ENCODE measurements at regions not wholly inside any gene's neighbourhood (a gene's known extent, or its start where the extent isn't known, plus 50 kb on each side); places are given as distances from the start of the nearest gene placed in this dataset.

DNA sequence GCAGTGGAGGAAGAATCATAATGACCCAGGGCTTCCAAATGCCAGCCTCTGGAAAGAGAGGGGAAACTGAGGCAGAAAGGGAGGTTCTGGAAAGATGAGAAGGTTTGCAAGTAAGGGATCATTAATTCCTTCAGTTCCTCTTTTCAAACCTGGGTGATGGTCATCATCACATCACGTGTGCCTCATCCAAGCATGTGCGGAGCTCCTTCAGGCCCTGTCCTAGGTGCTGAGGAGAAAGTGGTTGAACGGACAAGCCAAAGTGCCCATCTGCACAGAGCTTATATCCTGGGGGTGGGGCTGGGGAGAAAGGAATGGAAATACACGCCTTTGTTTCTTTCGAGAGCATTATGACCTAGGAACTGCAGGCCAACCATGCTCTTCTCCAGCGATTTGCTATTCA is 60.2 kb upstream of the AFF3 start:
- Mint-ChIP-seq H3K27me3 (ENCODE audit: low read depth) (no peaks in the 10 kb centered on the region), H3K9me3 (peaks cover 1% of the 10 kb centered on the region), H3K4me1 (ENCODE audit: low read depth) (no peaks in the 10 kb centered on the region), H3K4me3 (no peak overlapping the region), H3K27ac (no peak overlapping the region), H3K36me3 (ENCODE audit: low read depth) (no peaks in the 10 kb centered on the region)
- intact Hi-C loops (cut with micrococcal nuclease), result no loop called here
- CTCF ChIA-PET, result no interaction called here
- DNase-seq, result no peak

DNA sequence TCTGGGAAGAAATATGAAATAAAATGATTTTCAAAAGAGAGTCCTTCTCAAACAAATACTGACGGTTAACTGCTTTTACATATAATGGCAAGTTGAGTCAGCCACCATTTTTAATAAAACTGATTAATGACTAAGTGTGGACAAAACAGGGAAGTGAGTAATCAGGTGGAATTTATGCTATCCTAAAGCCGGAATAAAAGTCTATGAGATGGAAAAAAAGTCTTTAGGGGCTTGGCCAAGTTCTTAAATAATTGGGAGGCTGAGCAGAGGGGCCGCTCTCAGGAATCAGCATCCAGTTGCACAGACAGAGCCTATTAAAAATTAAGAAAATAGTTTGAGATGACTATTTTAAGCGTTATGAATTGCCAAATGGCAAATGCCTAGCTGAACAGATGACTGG is 58.6 kb upstream of the AFF3 start:
- DNase-seq, result no peak
- Mint-ChIP-seq H3K4me1 (ENCODE audit: low read depth) (no peaks in the 10 kb centered on the region), H3K27ac (no peak overlapping the region), H3K9me3 (peaks cover 1% of the 10 kb centered on the region), H3K27me3 (ENCODE audit: low read depth) (no peaks in the 10 kb centered on the region), H3K4me3 (no peak overlapping the region), H3K36me3 (ENCODE audit: low read depth) (no peaks in the 10 kb centered on the region)
- intact Hi-C loops (cut with micrococcal nuclease), result no loop called here
- CTCF ChIA-PET, result no interaction called here

DNA sequence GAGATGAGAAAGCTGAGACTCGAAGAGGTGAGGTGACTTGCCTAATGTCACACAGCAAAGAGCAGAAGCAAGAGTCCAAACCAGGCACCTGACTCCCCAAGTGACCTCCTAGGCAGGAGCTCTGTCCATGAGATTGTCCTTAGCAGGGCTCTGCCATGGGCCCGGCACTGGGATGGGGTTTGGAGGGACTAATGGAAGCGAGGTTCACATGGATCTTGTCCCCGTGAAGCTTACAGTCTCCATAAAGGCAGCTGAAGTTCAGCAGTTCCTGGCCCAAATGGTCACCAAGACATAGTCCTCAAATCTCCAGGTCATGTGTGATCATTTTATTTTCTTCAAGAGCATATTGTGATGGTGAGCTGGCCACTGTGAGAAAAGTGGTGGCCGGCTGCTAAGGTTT is 57.0 kb upstream of the AFF3 start:
- Mint-ChIP-seq H3K9me3 (peaks cover 1% of the 10 kb centered on the region), H3K4me1 (ENCODE audit: low read depth) (no peaks in the 10 kb centered on the region), H3K4me3 (no peak overlapping the region), H3K27me3 (ENCODE audit: low read depth) (no peaks in the 10 kb centered on the region), H3K27ac (no peak overlapping the region), H3K36me3 (ENCODE audit: low read depth) (no peaks in the 10 kb centered on the region)
- no peak for DNase-seq
- CTCF ChIA-PET, result interaction anchor here (0.7 kb wide), 1 partner anchor 294 kb away, joined by 4 read pairs; no protein-coding TSS in a partner anchor
- intact Hi-C loops (cut with micrococcal nuclease), result no loop called here

DNA sequence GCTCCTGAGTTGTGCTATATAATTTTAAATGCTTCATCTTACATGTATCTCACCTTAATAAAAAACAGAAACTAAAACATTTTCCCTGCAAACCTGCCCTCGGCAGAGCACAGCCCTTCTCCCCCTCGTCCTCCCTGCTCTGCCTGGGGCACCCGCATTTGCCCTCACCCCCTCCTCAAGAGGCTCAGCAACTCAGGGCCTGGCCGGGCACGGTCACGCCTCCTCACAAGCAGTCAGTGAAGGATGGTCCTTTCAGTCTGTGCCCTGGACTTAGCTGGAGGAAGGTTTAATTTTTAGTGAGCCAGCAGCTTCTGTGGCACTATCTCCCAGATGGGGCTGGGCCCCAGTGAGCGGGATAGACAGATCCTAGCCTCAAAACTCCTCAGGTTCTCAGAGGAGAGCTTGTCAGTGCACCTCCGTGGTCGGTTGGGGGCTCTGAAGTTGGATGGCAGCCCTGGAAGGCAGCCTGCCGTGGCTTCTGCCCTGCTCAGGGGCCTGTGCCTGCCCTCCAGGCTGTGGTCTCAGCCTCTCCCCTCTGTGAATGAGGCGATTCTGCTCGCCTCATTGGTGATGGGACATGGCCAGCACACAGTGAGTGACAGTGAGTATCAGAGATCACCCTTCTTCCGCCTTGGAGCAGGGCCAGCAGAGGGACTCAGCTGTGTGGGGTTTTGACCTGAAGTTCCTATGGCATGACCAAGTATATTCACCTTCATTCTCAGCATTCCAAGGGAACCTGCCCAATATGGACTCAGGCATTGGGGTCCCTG is 56.3 kb upstream of the AFF3 start:
- no peak for DNase-seq
- peaks cover 1% of the 10 kb centered on the region for H3K9me3 Mint-ChIP-seq
- H3K4me3 Mint-ChIP-seq, result no peak overlapping the region
- H3K27ac Mint-ChIP-seq, result no peak overlapping the region
- no peaks in the 10 kb centered on the region for H3K4me1 Mint-ChIP-seq (ENCODE audit: low read depth)
- H3K27me3 Mint-ChIP-seq (ENCODE audit: low read depth), result no peaks in the 10 kb centered on the region
- H3K36me3 Mint-ChIP-seq (ENCODE audit: low read depth), result no peaks in the 10 kb centered on the region
- intact Hi-C loops (cut with micrococcal nuclease), result no loop called here
- CTCF ChIA-PET, result no interaction called here

DNA sequence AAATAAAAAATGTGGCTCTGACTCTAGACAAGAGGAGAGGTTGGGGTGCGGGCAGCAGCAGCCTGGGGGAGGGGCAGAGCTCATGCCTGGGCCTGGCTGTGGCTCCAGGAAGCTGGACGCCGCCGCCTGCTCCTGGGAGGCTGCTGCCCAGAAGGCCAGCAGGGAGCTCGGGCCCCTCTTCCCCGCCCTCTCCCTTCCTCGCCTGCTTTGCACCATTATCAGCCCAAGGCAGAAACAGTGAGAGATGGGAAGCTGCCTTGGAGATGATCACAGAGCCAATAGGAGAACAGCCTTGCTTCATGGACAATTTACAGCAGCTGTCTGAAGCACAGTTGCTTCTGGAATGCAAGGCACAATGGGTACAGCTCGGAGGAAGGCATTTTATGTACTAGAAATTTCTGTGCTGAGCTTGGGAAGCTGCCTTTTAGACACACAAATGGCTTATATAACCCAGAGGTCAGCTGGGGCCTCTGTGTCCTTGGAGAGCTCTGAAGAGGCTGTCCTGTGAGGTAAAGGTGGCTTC is 55.3 kb upstream of the AFF3 start:
- no peaks in the 10 kb centered on the region for H3K4me1 Mint-ChIP-seq (ENCODE audit: low read depth)
- H3K4me3 Mint-ChIP-seq, result no peak overlapping the region
- no peak for DNase-seq
- no peak overlapping the region for H3K27ac Mint-ChIP-seq
- CTCF ChIA-PET, result no interaction called here
- no peaks in the 10 kb centered on the region for H3K36me3 Mint-ChIP-seq (ENCODE audit: low read depth)
- no peaks in the 10 kb centered on the region for H3K27me3 Mint-ChIP-seq (ENCODE audit: low read depth)
- intact Hi-C loops (cut with micrococcal nuclease), result no loop called here
- H3K9me3 Mint-ChIP-seq, result peaks cover 1% of the 10 kb centered on the region

DNA sequence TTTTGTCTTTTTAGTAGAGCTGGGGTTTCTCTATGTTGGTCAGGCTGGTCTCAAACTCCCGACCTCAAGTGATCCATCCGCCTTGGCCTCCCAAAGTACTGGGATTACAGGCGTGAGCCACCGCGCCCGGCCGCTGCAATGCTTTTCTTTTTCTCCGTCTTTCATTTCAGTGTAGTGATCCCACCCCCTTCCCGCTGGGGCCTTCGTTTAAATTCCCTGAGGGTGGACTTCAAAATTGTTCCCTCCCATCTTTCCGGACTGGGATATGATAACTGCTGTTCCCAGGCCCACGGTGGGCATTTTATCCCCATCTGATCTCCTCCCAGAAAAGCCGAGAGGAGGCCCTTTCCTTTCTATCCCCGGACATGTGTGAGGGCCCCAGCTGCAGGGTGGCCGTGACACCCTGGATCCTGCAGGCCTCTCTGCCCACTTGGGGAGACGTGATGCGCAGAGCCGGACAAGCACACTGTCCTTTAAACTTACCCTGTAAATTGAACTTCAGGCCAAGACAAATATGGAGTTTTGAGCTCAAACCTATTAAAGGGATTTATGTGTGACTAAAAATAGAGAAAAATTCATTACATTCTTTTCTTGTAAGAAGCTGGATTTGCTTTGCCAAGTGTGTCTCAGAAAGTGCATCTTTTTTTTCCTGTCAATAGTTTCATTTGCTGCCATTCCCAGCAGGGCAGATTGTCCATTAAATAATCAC is 54.5 kb upstream of the AFF3 start:
- H3K4me3 Mint-ChIP-seq, result no peak overlapping the region
- no peaks in the 10 kb centered on the region for H3K36me3 Mint-ChIP-seq (ENCODE audit: low read depth)
- H3K27me3 Mint-ChIP-seq (ENCODE audit: low read depth), result no peaks in the 10 kb centered on the region
- H3K9me3 Mint-ChIP-seq, result peaks cover 1% of the 10 kb centered on the region
- CTCF ChIA-PET, result no interaction called here
- DNase-seq, result no peak
- H3K27ac Mint-ChIP-seq, result no peak overlapping the region
- intact Hi-C loops (cut with micrococcal nuclease), result no loop called here
- no peaks in the 10 kb centered on the region for H3K4me1 Mint-ChIP-seq (ENCODE audit: low read depth)

DNA sequence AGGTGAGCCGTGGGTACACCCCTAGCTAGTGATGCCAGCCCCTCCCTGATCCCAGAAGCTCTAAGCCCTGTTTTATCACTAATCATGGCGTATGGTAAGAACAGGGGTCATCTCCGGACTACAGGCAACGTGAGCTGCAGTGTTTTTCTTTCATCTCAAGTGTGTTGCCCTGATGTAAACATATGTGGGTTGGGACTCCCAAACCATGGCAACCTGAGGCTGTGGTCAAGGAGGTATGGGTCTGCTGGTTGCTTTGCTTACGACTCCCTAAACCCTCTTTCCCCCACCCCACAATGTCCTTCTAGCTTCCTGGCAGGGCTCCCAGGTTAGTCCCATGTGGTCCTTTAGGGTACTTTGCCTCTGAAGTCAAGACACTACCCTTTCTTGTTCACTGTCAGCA is 53.6 kb upstream of the AFF3 start:
- Mint-ChIP-seq H3K4me1 (ENCODE audit: low read depth) (no peaks in the 10 kb centered on the region), H3K36me3 (ENCODE audit: low read depth) (no peaks in the 10 kb centered on the region), H3K4me3 (no peak overlapping the region), H3K9me3 (no peaks in the 10 kb centered on the region), H3K27me3 (ENCODE audit: low read depth) (no peaks in the 10 kb centered on the region), H3K27ac (no peak overlapping the region)
- CTCF ChIA-PET, result interaction anchor here (0.6 kb wide), 1 partner anchor 17 kb away, joined by 3 read pairs; no protein-coding TSS in a partner anchor
- intact Hi-C loops (cut with micrococcal nuclease), result no loop called here
- DNase-seq, result no peak

DNA sequence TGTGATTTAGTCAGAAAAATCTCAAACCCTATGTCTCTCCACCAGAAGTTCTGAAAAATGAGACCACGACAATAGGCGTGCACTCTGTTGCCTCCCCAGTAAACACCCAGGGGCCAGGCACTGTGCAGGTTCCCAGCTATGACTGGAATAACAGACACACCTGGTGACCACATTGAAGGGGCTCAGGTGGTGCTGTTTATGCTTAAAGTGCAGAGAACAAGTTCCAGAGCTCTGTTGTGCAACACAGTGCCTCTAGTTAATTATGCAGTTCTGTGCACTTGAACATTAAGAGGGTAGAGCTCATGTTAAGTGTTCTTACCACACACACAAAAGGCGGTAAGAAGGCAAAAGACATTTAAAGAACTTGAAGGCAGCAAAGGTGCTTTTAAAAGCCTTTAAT is 52.6 kb upstream of the AFF3 start:
- Mint-ChIP-seq H3K27me3 (ENCODE audit: low read depth) (no peaks in the 10 kb centered on the region), H3K4me3 (no peak overlapping the region), H3K36me3 (ENCODE audit: low read depth) (no peaks in the 10 kb centered on the region), H3K9me3 (no peaks in the 10 kb centered on the region), H3K4me1 (ENCODE audit: low read depth) (no peaks in the 10 kb centered on the region), H3K27ac (no peak overlapping the region)
- CTCF ChIA-PET, result no interaction called here
- no peak for DNase-seq
- intact Hi-C loops (cut with micrococcal nuclease), result no loop called here

DNA sequence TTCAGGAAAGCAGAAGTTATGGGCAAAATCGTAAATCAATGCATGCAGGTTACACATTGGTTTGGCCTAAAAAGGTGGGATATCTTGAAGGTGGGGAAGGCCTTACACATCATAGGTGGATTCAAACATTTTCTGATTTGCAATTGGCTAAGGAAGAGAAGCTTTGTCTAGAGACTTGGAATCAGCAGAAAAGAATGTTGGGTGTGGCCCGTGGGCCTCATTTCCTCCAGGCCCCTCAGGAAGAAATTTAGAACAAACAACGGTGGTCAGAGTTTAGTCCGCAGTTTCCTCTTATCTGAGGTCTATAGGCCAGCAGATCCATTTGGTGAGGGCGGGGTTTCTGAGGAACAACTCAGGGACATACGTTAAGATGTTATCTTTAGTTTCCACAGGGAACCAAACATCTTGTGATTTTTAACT is 50.9 kb upstream of the AFF3 start:
- no peak overlapping the region for H3K27ac Mint-ChIP-seq
- H3K27me3 Mint-ChIP-seq (ENCODE audit: low read depth), result no peaks in the 10 kb centered on the region
- no peaks in the 10 kb centered on the region for H3K36me3 Mint-ChIP-seq (ENCODE audit: low read depth)
- no peaks in the 10 kb centered on the region for H3K9me3 Mint-ChIP-seq
- DNase-seq, result no peak
- H3K4me1 Mint-ChIP-seq (ENCODE audit: low read depth), result no peaks in the 10 kb centered on the region
- CTCF ChIA-PET, result no interaction called here
- H3K4me3 Mint-ChIP-seq, result no peak overlapping the region
- intact Hi-C loops (cut with micrococcal nuclease), result no loop called here

DNA sequence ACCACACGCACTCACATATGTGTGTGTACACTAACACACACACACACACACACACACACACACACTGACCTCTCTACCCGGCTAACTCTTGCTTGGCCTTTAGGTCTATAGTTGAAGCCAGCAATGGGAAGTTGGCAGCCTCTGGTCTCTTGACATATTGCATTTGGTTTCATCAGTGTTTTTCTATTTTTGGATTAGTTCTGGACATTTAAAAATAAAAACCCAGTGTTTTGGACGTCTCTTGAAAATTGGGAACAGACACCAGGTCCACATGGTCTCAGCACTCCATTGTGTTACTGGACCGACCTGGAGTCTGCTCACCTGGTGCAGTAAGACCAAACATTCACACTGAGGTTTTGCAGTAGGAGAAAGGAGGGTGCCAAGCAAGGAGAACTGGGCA is 50.4 kb upstream of the AFF3 start:
- no peaks in the 10 kb centered on the region for H3K4me1 Mint-ChIP-seq (ENCODE audit: low read depth)
- intact Hi-C loops (cut with micrococcal nuclease), result no loop called here
- H3K27me3 Mint-ChIP-seq (ENCODE audit: low read depth), result no peaks in the 10 kb centered on the region
- H3K9me3 Mint-ChIP-seq, result no peaks in the 10 kb centered on the region
- no peaks in the 10 kb centered on the region for H3K36me3 Mint-ChIP-seq (ENCODE audit: low read depth)
- DNase-seq, result no peak
- H3K27ac Mint-ChIP-seq, result no peak overlapping the region
- H3K4me3 Mint-ChIP-seq, result no peak overlapping the region
- CTCF ChIA-PET, result no interaction called here

DNA sequence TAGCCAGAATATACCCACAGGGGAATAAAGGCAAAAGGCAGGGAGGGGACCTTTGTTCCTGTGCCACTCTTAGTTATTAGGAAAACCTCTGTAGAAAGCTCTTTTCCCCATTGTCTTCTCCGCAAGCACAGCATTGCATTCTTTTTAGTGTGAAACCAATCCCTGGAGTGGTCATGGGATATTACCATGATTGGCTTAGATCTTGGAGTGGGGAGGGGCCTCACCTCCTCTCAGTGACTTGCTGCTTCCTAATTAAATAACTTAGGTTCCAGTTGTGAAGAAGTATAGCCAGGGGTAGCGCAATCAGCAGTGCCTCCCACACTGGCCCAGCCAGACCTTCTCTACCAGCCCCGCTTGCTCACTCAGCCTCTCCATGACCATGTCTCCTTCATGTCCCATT is 49.9 kb upstream of the AFF3 start:
- DNase-seq, result no peak
- CTCF ChIA-PET, result no interaction called here
- Mint-ChIP-seq H3K9me3 (no peaks in the 10 kb centered on the region), H3K36me3 (ENCODE audit: low read depth) (no peaks in the 10 kb centered on the region), H3K4me3 (no peak overlapping the region), H3K27ac (no peak overlapping the region), H3K4me1 (ENCODE audit: low read depth) (no peaks in the 10 kb centered on the region), H3K27me3 (ENCODE audit: low read depth) (no peaks in the 10 kb centered on the region)
- intact Hi-C loops (cut with micrococcal nuclease), result no loop called here
